A673 (cell line): ENCODE measurements at regions not wholly inside any gene's neighbourhood (a gene's known extent, or its start where the extent isn't known, plus 50 kb on each side); places are given as distances from the start of the nearest gene placed in this dataset.

Source experiments
- BruUV-seq: library from RNA; stranded (reverse); fragments of 400-500 nt; replicated peaks from 2 replicates; lab custom pipeline; 2021; lab: Mats Ljungman, UMichigan
- CTCF ChIA-PET: fragments of 300-600 bp; sonication (Branson Sonifier 250); formaldehyde crosslinking; loops from one replicate; lab custom pipeline; 2022; ENCODE audit warnings: antibody characterized with exemption; lab: Charles Lee
- POLR2A ChIA-PET: fragments of 300-600 bp; sonication (Branson Sonifier 250); formaldehyde crosslinking; loops from one replicate; lab custom pipeline; 2022; ENCODE audit warnings: antibody characterized with exemption; ENCODE audit not compliant: low non-redundant PET; lab: Charles Lee
- DNase-seq: peaks from one replicate; pipeline ENCODE4 v3.0.0-alpha.2; 2015; ENCODE audit warnings: low spot score
- H3K27ac ChIP-seq: fragments of 200-600 bp; sonication (generic); 2 replicates; pipeline ENCODE4 v1.5.1; 2016; ENCODE audit warnings: mixed run types, low read depth, mild to moderate bottlenecking, mixed read lengths, antibody characterized with exemption, low read length; ENCODE audit not compliant: poor library complexity, severe bottlenecking
- H3K27me3 ChIP-seq: fragments of 200-600 bp; sonication (generic); replicated peaks from 2 replicates; pipeline ENCODE4 v1.6.1; 2017; ENCODE audit warnings: mixed run types, low read depth, mild to moderate bottlenecking, mixed read lengths, antibody characterized with exemption, low read length; ENCODE audit not compliant: insufficient read depth, poor library complexity
- H3K36me3 ChIP-seq: fragments of 200-600 bp; sonication (generic); 2 replicates; pipeline ENCODE4 v1.6.1; 2016; ENCODE audit warnings: mixed run types, mild to moderate bottlenecking, mixed read lengths, antibody characterized with exemption, low read length; ENCODE audit not compliant: insufficient read depth, poor library complexity, severe bottlenecking
- H3K4me1 ChIP-seq: fragments of 200-600 bp; sonication (generic); 2 replicates; pipeline ENCODE4 v1.6.1; 2017; ENCODE audit warnings: mixed run types, mild to moderate bottlenecking, mixed read lengths, antibody characterized with exemption, low read length; ENCODE audit not compliant: insufficient read depth, poor library complexity, severe bottlenecking
- H3K4me3 ChIP-seq: fragments of 200-600 bp; sonication (generic); 2 replicates; pipeline ENCODE4 v1.5.1; 2016; ENCODE audit warnings: low read depth, mixed run types, mild to moderate bottlenecking, mixed read lengths, low read length; ENCODE audit not compliant: poor library complexity, severe bottlenecking
- H3K9me3 ChIP-seq: fragments of 200-600 bp; sonication (generic); 2 replicates; pipeline ENCODE4 v1.6.1; 2016; ENCODE audit warnings: mixed run types, low read depth, mild to moderate bottlenecking, mixed read lengths, antibody characterized with exemption, low read length; ENCODE audit not compliant: poor library complexity, severe bottlenecking
- EZH2 ChIP-seq: fragments of 200-600 bp; sonication (generic); IDR thresholded peaks from 2 replicates; pipeline ENCODE4 v1.6.1; 2017; ENCODE audit warnings: borderline replicate concordance, low read depth, mild to moderate bottlenecking, mixed read lengths, antibody characterized with exemption, low read length; ENCODE audit not compliant: poor library complexity, severe bottlenecking
- intact Hi-C: fragments of 100-400 bp; cut with micrococcal nuclease; formaldehyde crosslinking; loops from one replicate; pipeline ENCODE4 v1.10.0; 2022; ENCODE audit not compliant: unreplicated experiment
- TF ChIP-seq, protein P1 (sequence below): fragments of 300-800, 200-600 bp; sonication (generic); conservative IDR thresholded peaks from 2 replicates; pipeline ENCODE4 v1.5.1; 2017; ENCODE audit warnings: low read depth, mild to moderate bottlenecking, antibody characterized with exemption, low read length, moderate library complexity, mixed read lengths

DNA sequence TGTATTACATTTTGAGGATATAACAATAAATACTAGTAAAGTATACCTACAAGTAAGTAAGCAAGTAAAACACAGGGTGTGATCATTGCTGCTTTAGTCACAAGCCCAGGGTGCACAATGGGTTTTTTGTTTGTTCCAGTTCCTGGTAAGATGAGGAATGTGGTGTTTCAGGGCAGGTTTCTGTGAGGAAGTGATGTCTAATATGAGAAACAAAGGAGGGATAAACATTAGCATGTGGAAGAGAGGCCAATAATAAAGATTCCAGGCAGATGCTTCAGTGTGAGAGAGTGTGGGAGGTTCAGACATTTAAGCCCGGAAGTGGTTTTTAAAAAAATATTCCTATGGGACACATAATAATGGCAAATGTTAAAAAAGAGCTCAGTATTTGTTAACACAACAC, 808.1 kb upstream of the USP15 start:
- Histone ChIP-seq H3K9me3 (no peaks in the 10 kb centered on the region), H3K36me3 (no peaks in the 10 kb centered on the region), H3K4me3 (no peak overlapping the region), H3K4me1 (no peaks in the 10 kb centered on the region), H3K27me3 (no peaks in the 10 kb centered on the region), H3K27ac (no peak overlapping the region)
- CTCF ChIA-PET, result no interaction called here
- intact Hi-C loops, result no loop called here
- TF ChIP-seq EZH2, result no peak
- TF ChIP-seq, protein P1, sequence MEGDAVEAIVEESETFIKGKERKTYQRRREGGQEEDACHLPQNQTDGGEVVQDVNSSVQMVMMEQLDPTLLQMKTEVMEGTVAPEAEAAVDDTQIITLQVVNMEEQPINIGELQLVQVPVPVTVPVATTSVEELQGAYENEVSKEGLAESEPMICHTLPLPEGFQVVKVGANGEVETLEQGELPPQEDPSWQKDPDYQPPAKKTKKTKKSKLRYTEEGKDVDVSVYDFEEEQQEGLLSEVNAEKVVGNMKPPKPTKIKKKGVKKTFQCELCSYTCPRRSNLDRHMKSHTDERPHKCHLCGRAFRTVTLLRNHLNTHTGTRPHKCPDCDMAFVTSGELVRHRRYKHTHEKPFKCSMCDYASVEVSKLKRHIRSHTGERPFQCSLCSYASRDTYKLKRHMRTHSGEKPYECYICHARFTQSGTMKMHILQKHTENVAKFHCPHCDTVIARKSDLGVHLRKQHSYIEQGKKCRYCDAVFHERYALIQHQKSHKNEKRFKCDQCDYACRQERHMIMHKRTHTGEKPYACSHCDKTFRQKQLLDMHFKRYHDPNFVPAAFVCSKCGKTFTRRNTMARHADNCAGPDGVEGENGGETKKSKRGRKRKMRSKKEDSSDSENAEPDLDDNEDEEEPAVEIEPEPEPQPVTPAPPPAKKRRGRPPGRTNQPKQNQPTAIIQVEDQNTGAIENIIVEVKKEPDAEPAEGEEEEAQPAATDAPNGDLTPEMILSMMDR, result no peak
- POLR2A ChIA-PET, result no interaction called here
- BruUV-seq, result no TSS peak
- DNase-seq, result peak; percentile 57

DNA sequence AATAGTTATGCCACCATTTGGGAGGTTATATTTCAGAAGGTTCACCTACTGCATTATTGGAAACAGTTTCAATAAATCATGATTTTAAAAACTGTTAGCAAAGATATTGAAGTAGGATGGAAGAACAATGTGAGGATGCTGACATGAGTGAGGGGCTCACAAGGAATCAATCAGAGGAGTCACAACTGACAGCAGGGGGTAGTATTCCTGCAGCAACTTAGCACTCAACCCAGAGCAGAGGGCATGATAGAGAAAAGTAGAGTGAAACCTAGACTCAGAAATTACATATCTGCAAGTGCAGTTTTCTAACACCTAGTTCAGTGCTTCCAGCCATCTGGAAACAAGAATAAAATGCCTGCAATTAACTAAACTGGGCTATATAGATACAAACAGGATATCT, 772.5 kb upstream of the USP15 start:
- ChIA-PET POLR2A (no interaction called here), CTCF (no interaction called here)
- Histone ChIP-seq H3K9me3 (no peaks in the 10 kb centered on the region), H3K36me3 (no peaks in the 10 kb centered on the region), H3K27me3 (no peaks in the 10 kb centered on the region), H3K27ac (no peak overlapping the region), H3K4me1 (no peaks in the 10 kb centered on the region), H3K4me3 (no peak overlapping the region)
- intact Hi-C loops, result no loop called here
- DNase-seq, result no peak
- no TSS peak for BruUV-seq
- TF ChIP-seq, protein P1, result no peak
- TF ChIP-seq EZH2, result no peak

DNA sequence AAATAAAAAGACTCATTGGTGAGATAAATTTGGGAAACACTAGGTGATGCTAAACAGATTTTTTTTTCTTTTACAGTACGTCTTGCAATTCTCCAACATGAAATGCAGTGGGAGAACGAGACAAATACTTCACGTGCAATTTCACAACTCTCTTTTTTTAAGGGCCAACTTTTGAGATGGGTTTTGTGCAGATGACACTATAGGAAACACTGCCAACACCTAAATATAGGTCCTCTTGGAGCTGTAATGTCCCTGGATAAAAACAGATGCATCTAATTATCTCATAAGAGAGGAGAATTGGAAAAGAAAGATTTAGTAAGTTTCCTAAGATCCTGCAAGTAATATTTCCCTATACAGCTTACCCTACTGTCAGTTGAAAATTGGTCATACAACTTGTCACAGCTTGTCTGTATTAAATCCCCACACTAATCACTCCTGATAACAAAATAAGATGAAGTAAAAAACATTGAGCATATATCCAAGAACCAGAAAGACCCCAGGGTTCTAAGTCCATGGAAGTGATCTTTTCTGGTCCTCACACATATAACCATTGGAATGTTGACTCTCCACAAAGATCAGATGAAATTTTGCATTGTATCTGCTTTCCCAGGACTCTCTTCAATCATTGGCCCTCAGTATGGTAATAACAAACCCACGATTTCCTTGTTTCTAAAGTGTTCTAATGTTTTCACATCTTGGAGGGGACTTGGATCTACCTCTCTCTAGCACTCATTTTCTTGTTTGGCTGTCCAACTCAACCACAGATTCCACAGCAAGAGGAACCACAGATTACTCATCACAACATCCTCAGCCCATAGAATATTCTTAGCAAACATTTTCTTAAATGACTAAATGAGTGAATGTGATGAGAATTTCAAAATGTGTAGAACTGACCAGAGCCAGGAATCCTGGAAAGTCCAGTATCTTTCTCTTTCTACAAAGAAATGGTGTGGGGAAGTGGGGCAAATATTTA, 769.4 kb upstream of the USP15 start:
- Histone ChIP-seq H3K4me3 (no peak overlapping the region), H3K4me1 (no peaks in the 10 kb centered on the region), H3K27ac (no peak overlapping the region), H3K27me3 (no peaks in the 10 kb centered on the region), H3K9me3 (no peaks in the 10 kb centered on the region), H3K36me3 (no peaks in the 10 kb centered on the region)
- intact Hi-C loops, result no loop called here
- BruUV-seq, result no TSS peak
- ChIA-PET CTCF (no interaction called here), POLR2A (no interaction called here)
- no peak for DNase-seq
- TF ChIP-seq EZH2, result no peak
- TF ChIP-seq, protein P1, result no peak
